ENCODE measurements at regions not wholly inside any gene's neighbourhood (a gene's known extent, or its start where the extent isn't known, plus 50 kb on each side); places are given as distances from the start of the nearest gene placed in this dataset.

- Histone ChIP-seq H3K4me3 (replicated peaks in 1 of 3; ENCODE audit: insufficient read depth in 1 of 3, low read depth in 2 of 3, low read length in 3 of 3) (no peak overlapping the region), H3K4me1 (ENCODE audit: insufficient read depth, low read length) (no peaks in the 10 kb centered on the region), H3K9ac (ENCODE audit: insufficient read depth, low read depth, low read length) (no peak overlapping the region), H3K79me2 (ENCODE audit: insufficient read depth, low read length) (no peaks in the 10 kb centered on the region), H3K4me2 (ENCODE audit: low read depth, low read length) (no peak overlapping the region), H2AFZ (ENCODE audit: low read length) (no peak overlapping the region), H3K36me3 (replicated peaks in 1 of 2; ENCODE audit: control insufficient read depth in 1 of 2, insufficient read depth in 2 of 2, low read length in 2 of 2) (no peaks in the 10 kb centered on the region), H4K20me1 (ENCODE audit: insufficient read depth, low read length) (no peaks in the 10 kb centered on the region), H3K27ac (ENCODE audit: extremely low read length, insufficient read depth, low read length) (no peak overlapping the region), H3K9me3 (ENCODE audit: low read length) (peaks cover 42% of the 10 kb centered on the region), H3K27me3 (ENCODE audit: control insufficient read depth in 1 of 2, insufficient read depth in 2 of 2, low read length in 2 of 2) (no peaks in the 10 kb centered on the region)
- ChIA-PET CTCF (ENCODE audit: low intra/inter-chr PET ratio, low total read pairs) (no interaction called here), POLR2A (no interaction called here)
- FAIRE-seq (no peak), ATAC-seq (no peak), DNase-seq (ENCODE audit: low spot score) (no peak)
- in situ Hi-C loops (cut with HindIII; ENCODE audit: extremely low pct_ligation_motif_present, low pct_unique_long_range_greater_than_20kb), result no loop called here
- no TSS peak for BruUV-seq (replicated peaks)
- TF ChIP-seq DMAP1 (CRISPR knock-in tag; IDR thresholded peaks at IDR 0.05) (no peak), ZNF792 (CRISPR knock-in tag; IDR thresholded peaks at IDR 0.05) (no peak), DMTF1 (CRISPR knock-in tag; IDR thresholded peaks at IDR 0.05) (no peak), SRF (IDR thresholded peaks at IDR 0.05; ENCODE audit: low read depth, low read length) (no peak), FOXP4 (CRISPR knock-in tag; IDR thresholded peaks at IDR 0.05) (no peak), HNRNPUL1 (IDR thresholded peaks at IDR 0.05; ENCODE audit: low read depth, low read length) (no peak)
- intact Hi-C loops (cut with micrococcal nuclease; ENCODE audit: unreplicated experiment), result no loop called here
Observed at GRCh38 chr4:149095001-149095400, 652.8 kb upstream of the NR3C2 start.

Measured in HepG2 (cell line).